ENCODE measurements at regions not wholly inside any gene's neighbourhood (a gene's known extent, or its start where the extent isn't known, plus 50 kb on each side); places are given as distances from the start of the nearest gene placed in this dataset.

- no peak for TF ChIP-seq CTCF (IDR thresholded peaks at IDR 0.05)
- TF ChIP-seq POLR2A (IDR thresholded peaks at IDR 0.05), result no peak
Measured at GRCh38 chr1:58157256-58157655, 389.3 kb downstream of the OMA1 start.
